Trophoblast cell (in vitro differentiated cells and primary cell): ENCODE measurements at regions not wholly inside any gene's neighbourhood (a gene's known extent, or its start where the extent isn't known, plus 50 kb on each side); places are given as distances from the start of the nearest gene placed in this dataset.

Experiments
- DNase-seq, 2 donors: peaks; one replicate each; pipeline ENCODE4 v3.0.0-alpha.2; 2016
- H2AFZ ChIP-seq: 2 replicates; pipeline ENCODE4 v1.6.1; 2013; ENCODE audit warnings: low read length, moderate library complexity, mild to moderate bottlenecking; ENCODE audit not compliant: insufficient read depth, poor library complexity
- H2AK5ac ChIP-seq: 2 replicates; pipeline ENCODE4 v1.6.1; 2013; ENCODE audit warnings: mild to moderate bottlenecking, low read length
- H2BK120ac ChIP-seq: 2 replicates; pipeline ENCODE4 v1.6.1; 2013; ENCODE audit warnings: low read length, mild to moderate bottlenecking, moderate library complexity; ENCODE audit not compliant: insufficient read depth, poor library complexity
- H2BK12ac ChIP-seq: 2 replicates; pipeline ENCODE4 v1.6.1; 2013; ENCODE audit warnings: mild to moderate bottlenecking, low read length, moderate library complexity
- H2BK5ac ChIP-seq: 2 replicates; pipeline ENCODE4 v1.6.1; 2013; ENCODE audit warnings: low read length, low read depth, moderate library complexity, mild to moderate bottlenecking; ENCODE audit not compliant: poor library complexity
- H3K14ac ChIP-seq: 2 replicates; pipeline ENCODE4 v1.6.1; 2013; ENCODE audit warnings: mild to moderate bottlenecking, low read length
- H3K18ac ChIP-seq: 2 replicates; pipeline ENCODE4 v1.6.1; 2013; ENCODE audit warnings: mild to moderate bottlenecking, low read length
- H3K23ac ChIP-seq: 2 replicates; pipeline ENCODE4 v1.6.1; 2013; ENCODE audit warnings: low read length
- H3K27ac ChIP-seq: 2 replicates; pipeline ENCODE4 v1.5.1; 2013; ENCODE audit warnings: low read depth, mild to moderate bottlenecking, inconsistent platforms, low read length, moderate library complexity
- H3K27me3 ChIP-seq: 2 replicates; pipeline ENCODE4 v1.6.1; 2013; ENCODE audit warnings: inconsistent platforms, mild to moderate bottlenecking, low read length, moderate library complexity; ENCODE audit not compliant: insufficient read depth
- H3K36me3 ChIP-seq, 2 experiments: 1 replicate in 1 of 2; 2 replicates in 1 of 2; pipeline ENCODE4 v1.6.1; 2013; ENCODE audit warnings: low read length in 2 of 2, mild to moderate bottlenecking in 2 of 2, moderate library complexity in 1 of 2; ENCODE audit not compliant: insufficient read depth in 2 of 2, control insufficient read depth in 1 of 2
- H3K4ac ChIP-seq: 2 replicates; pipeline ENCODE4 v1.6.1; 2013; ENCODE audit warnings: low read depth, mild to moderate bottlenecking, low read length, moderate library complexity
- H3K4me1 ChIP-seq, 2 experiments: 1 replicate in 1 of 2; 2 replicates in 1 of 2; pipeline ENCODE4 v1.6.1; 2013; ENCODE audit warnings: low read length in 2 of 2, mild to moderate bottlenecking in 2 of 2, moderate library complexity in 1 of 2; ENCODE audit not compliant: insufficient read depth in 2 of 2, control insufficient read depth in 1 of 2
- H3K4me2 ChIP-seq: 2 replicates; pipeline ENCODE4 v1.6.1; 2013; ENCODE audit warnings: inconsistent platforms, mild to moderate bottlenecking, low read length, moderate library complexity
- H3K4me3 ChIP-seq: 2 replicates; pipeline ENCODE4 v1.5.1; 2013; ENCODE audit warnings: mild to moderate bottlenecking, low read depth, low read length, inconsistent platforms
- H3K79me1 ChIP-seq: one replicate; pipeline ENCODE4 v1.6.1; 2013; ENCODE audit warnings: low read length
- H3K79me2 ChIP-seq: 2 replicates; pipeline ENCODE4 v1.6.1; 2013; ENCODE audit warnings: low read length, mild to moderate bottlenecking; ENCODE audit not compliant: control insufficient read depth, insufficient read depth, poor library complexity
- H3K9ac ChIP-seq: 2 replicates; pipeline ENCODE4 v1.6.1; 2013; ENCODE audit warnings: mild to moderate bottlenecking, low read length
- H3K9me3 ChIP-seq: 2 replicates; pipeline ENCODE4 v1.6.1; 2013; ENCODE audit warnings: low read depth, mild to moderate bottlenecking, control low read depth, inconsistent platforms, low read length; ENCODE audit not compliant: insufficient read depth
- H4K12ac ChIP-seq: 2 replicates; pipeline ENCODE4 v1.6.1; 2013; ENCODE audit warnings: low read depth, mild to moderate bottlenecking, low read length, moderate library complexity
- H4K8ac ChIP-seq: 2 replicates; pipeline ENCODE4 v1.6.1; 2013; ENCODE audit warnings: low read depth, mild to moderate bottlenecking, low read length, moderate library complexity
- H4K91ac ChIP-seq: one replicate; pipeline ENCODE4 v1.6.1; 2013; ENCODE audit warnings: low read depth, mild to moderate bottlenecking, low read length, moderate library complexity
- WGBS: extraction: QIAGEN DNeasy Blood & Tissue Kit; methylation state at CpG from one replicate; pipeline ENCODE4 v1.1.7; 2013; ENCODE audit warnings: missing lambda C conversion rate; ENCODE audit not compliant: insufficient read length, insufficient coverage; ENCODE audit errors: extremely low coverage; 5-methylcytosine and 5-hydroxymethylcytosine counted together

GRCh38 chr3:152706991-152707713, 127.8 kb upstream of the P2RY1 start:
- Histone ChIP-seq H3K36me3 (no peaks in the 10 kb centered on the region), H2BK12ac (no peak overlapping the region), H2BK120ac (no peak overlapping the region), H4K8ac (no peak overlapping the region), H4K91ac (no peak overlapping the region), H3K9me3 (no peaks in the 10 kb centered on the region), H3K18ac (no peak overlapping the region), H3K14ac (no peak overlapping the region), H3K27ac (no peak overlapping the region), H3K4me1 (no peaks in the 10 kb centered on the region), H4K12ac (no peak overlapping the region), H3K4me2 (no peak overlapping the region), H3K27me3 (no peaks in the 10 kb centered on the region), H3K4me3 (no peak overlapping the region), H3K79me1 (no peaks in the 10 kb centered on the region), H3K79me2 (no peaks in the 10 kb centered on the region), H2BK5ac (no peak overlapping the region), H3K9ac (no peak overlapping the region), H3K23ac (no peak overlapping the region), H3K4ac (no peak overlapping the region), H2AK5ac (no peak overlapping the region), H2AFZ (no peak overlapping the region)
- peak in 1 of 2 donors; percentile 14 for DNase-seq
- WGBS, result no CpG with 5 or more reads among the region's 4 CpGs

DNA sequence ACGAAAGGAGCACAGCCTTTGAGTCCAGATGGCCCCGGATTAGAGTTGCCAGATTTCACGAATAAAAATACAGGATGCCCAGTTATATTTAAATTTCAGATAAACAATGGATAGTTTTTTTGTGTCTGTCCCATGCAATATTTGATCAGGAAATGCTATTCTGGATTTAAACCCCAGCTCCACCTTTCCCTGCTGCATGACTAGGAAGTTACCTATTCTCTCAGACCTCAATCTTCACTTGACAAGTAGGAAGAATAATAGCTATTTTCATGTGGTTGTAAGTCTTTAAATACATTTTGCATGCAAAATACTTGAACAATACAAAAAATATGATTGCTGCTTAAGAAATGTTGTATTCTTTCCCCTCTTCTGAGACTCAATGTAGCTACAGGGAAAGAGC, 125.3 kb upstream of the P2RY1 start:
- H2AK5ac ChIP-seq, result no peak overlapping the region
- H3K9me3 ChIP-seq, result no peaks in the 10 kb centered on the region
- no peak overlapping the region for H3K4me2 ChIP-seq
- no peak overlapping the region for H3K4ac ChIP-seq
- H4K91ac ChIP-seq, result no peak overlapping the region
- no peak overlapping the region for H3K23ac ChIP-seq
- no peak overlapping the region for H2BK5ac ChIP-seq
- H3K79me2 ChIP-seq, result no peaks in the 10 kb centered on the region
- no peaks in the 10 kb centered on the region for H3K4me1 ChIP-seq
- H2AFZ ChIP-seq, result no peak overlapping the region
- H4K12ac ChIP-seq, result no peak overlapping the region
- H3K14ac ChIP-seq, result no peak overlapping the region
- no peaks in the 10 kb centered on the region for H3K79me1 ChIP-seq
- no peak overlapping the region for H3K18ac ChIP-seq
- no peak overlapping the region for H3K9ac ChIP-seq
- H2BK120ac ChIP-seq, result no peak overlapping the region
- H4K8ac ChIP-seq, result no peak overlapping the region
- no peak overlapping the region for H3K27ac ChIP-seq
- H3K27me3 ChIP-seq, result no peaks in the 10 kb centered on the region
- H3K36me3 ChIP-seq, result no peaks in the 10 kb centered on the region
- DNase-seq, result no peak
- H2BK12ac ChIP-seq, result no peak overlapping the region
- no peak overlapping the region for H3K4me3 ChIP-seq
- WGBS, result no CpG with 5 or more reads among the region's 3 CpGs

GRCh38 chr3:152710549-152710948, 124.4 kb upstream of the P2RY1 start:
- H2BK120ac ChIP-seq, result no peak overlapping the region
- no peak overlapping the region for H3K23ac ChIP-seq
- no peaks in the 10 kb centered on the region for H3K4me1 ChIP-seq
- no peak overlapping the region for H2AK5ac ChIP-seq
- no peak overlapping the region for H3K27ac ChIP-seq
- H3K14ac ChIP-seq, result no peak overlapping the region
- no peak overlapping the region for H3K18ac ChIP-seq
- no peaks in the 10 kb centered on the region for H3K36me3 ChIP-seq
- no peak overlapping the region for H2BK5ac ChIP-seq
- no peaks in the 10 kb centered on the region for H3K27me3 ChIP-seq
- no peak overlapping the region for H2AFZ ChIP-seq
- H4K8ac ChIP-seq, result no peak overlapping the region
- WGBS, result no CpG with 5 or more reads among the region's 3 CpGs
- no peak for DNase-seq
- H3K9ac ChIP-seq, result no peak overlapping the region
- no peak overlapping the region for H4K12ac ChIP-seq
- no peaks in the 10 kb centered on the region for H3K79me1 ChIP-seq
- H3K9me3 ChIP-seq, result no peaks in the 10 kb centered on the region
- no peak overlapping the region for H3K4me3 ChIP-seq
- no peak overlapping the region for H3K4me2 ChIP-seq
- H3K4ac ChIP-seq, result no peak overlapping the region
- H3K79me2 ChIP-seq, result no peaks in the 10 kb centered on the region
- no peak overlapping the region for H2BK12ac ChIP-seq
- no peak overlapping the region for H4K91ac ChIP-seq

DNA sequence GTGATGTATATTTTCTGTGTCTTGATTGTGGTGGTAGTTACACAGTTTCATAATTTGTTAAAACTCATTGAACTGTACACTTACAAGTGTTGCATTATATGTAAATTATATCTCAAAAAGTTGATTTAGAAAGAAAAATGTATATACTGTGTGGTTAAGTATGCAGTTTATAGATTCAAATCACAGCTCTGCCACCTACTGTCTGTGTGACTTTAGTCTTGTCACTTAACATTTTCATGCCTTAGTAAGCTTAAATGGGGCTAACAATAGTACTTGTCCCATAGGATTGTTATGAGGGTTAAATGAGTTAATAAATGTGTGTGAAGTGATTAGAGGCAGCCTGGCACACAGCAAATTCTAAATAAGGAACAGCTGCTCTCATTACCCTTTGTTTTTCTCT, 120.9 kb upstream of the P2RY1 start:
- DNase-seq, result no peak
- Histone ChIP-seq H3K4ac (no peak overlapping the region), H2BK5ac (no peak overlapping the region), H3K4me1 (peaks cover 0 to 2% of the 10 kb centered on the region in 2 experiments), H2AK5ac (no peak overlapping the region), H3K27ac (no peak overlapping the region), H3K9ac (no peak overlapping the region), H3K79me1 (no peaks in the 10 kb centered on the region), H3K4me3 (no peak overlapping the region), H3K14ac (no peak overlapping the region), H2BK12ac (no peak overlapping the region), H3K23ac (no peak overlapping the region), H3K79me2 (no peaks in the 10 kb centered on the region), H3K36me3 (no peaks in the 10 kb centered on the region), H3K27me3 (no peaks in the 10 kb centered on the region), H3K4me2 (no peak overlapping the region), H4K8ac (no peak overlapping the region), H2BK120ac (no peak overlapping the region), H3K9me3 (no peaks in the 10 kb centered on the region), H4K12ac (no peak overlapping the region), H3K18ac (no peak overlapping the region), H4K91ac (no peak overlapping the region), H2AFZ (no peak overlapping the region)
